Vagina (tissue), 2 donors: ENCODE measurements at regions not wholly inside any gene's neighbourhood (a gene's known extent, or its start where the extent isn't known, plus 50 kb on each side); places are given as distances from the start of the nearest gene placed in this dataset.

ENCODE experiments used
- CTCF ChIP-seq, 3 experiments: fragments of 450-650 bp in 2 of 3; fragments of 200-600 bp in 1 of 3; sonication (generic) in 1 of 3; IDR thresholded peaks; one replicate each; pipeline ENCODE4 v1.5.1; 2017 to 2019; ENCODE audit warnings: antibody characterized with exemption in 3 of 3, mild to moderate bottlenecking in 2 of 3, moderate library complexity in 2 of 3
- POLR2A ChIP-seq, 2 donors: fragments of 450-650 bp; IDR thresholded peaks; one replicate each; pipeline ENCODE4 v1.6.1; 2017; ENCODE audit warnings: antibody characterized with exemption in 2 of 2, mild to moderate bottlenecking in 2 of 2, moderate library complexity in 2 of 2

DNA sequence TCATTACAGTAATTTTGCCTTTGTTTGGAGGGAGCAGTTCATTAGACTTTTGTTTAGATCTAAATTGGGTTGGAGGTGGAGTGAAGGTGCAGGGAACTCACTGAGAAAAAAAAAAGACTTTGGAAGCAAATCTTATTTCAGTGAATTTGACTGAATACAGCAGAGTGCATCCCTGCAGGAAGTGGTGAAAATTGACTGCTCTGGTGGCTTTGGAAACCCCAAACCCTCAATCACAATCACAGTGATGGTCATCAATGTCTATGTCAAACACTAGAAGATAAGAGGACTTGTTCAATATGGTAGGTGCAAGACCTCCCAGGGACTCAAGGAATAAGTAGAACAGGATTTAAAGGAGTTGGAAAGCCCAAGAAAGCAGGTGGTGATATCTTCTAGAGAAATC lies 76.0 kb upstream of the RASA1 start:
- TF ChIP-seq CTCF (IDR thresholded peaks at IDR 0.05) (no peak), POLR2A (IDR thresholded peaks at IDR 0.05) (no peak)
